ENCODE measurements at regions not wholly inside any gene's neighbourhood (a gene's known extent, or its start where the extent isn't known, plus 50 kb on each side); places are given as distances from the start of the nearest gene placed in this dataset.

- intact Hi-C loops (cut with micrococcal nuclease; ENCODE audit: unreplicated experiment) (no loop called here), in situ Hi-C loops (cut with HindIII; ENCODE audit: low pct_unique_long_range_greater_than_20kb, low sequenced_read_pairs) (no loop called here)
- no peaks in the 10 kb centered on the region for H3K4me1 ChIP-seq (ENCODE audit: control insufficient read depth, insufficient read depth, low read length)
- H3K27me3 ChIP-seq (ENCODE audit: control insufficient read depth, insufficient read depth, low read length), result no peaks in the 10 kb centered on the region
- DNase-seq (ENCODE audit: low read depth, low spot score), result no peak
- H3K9me3 ChIP-seq (ENCODE audit: control insufficient read depth, insufficient read depth, low read depth, low read length), result no peaks in the 10 kb centered on the region
- BruUV-seq (replicated peaks), result no TSS peak
- POLR2A ChIA-PET, result no interaction called here
- CTCF ChIA-PET, result no interaction called here
- ATAC-seq, result no peak
- H3K27ac ChIP-seq (ENCODE audit: low read length), result no peak overlapping the region
- no peak overlapping the region for H3K4me3 ChIP-seq (ENCODE audit: low read depth in 2 of 2, low read length in 2 of 2)
- TF ChIP-seq TCF7L2 (IDR thresholded peaks at IDR 0.05; ENCODE audit: low read depth, low read length) (no peak), SIN3A (IDR thresholded peaks at IDR 0.05; ENCODE audit: borderline replicate concordance, insufficient read depth, low read depth, low read length) (no peak), REST (IDR thresholded peaks at IDR 0.05; ENCODE audit: insufficient read depth in 1 of 2, low read depth in 2 of 2, low read length in 1 of 2) (no peak)
- H3K36me3 ChIP-seq (ENCODE audit: control insufficient read depth, insufficient read depth, low read length), result no peaks in the 10 kb centered on the region
Measured at GRCh38 chr6:95794749-95795148, 217.4 kb downstream of the MANEA start.

GRCh38 chr6:95795927-95796326, 218.6 kb downstream of the MANEA start:
- Histone ChIP-seq H3K36me3 (ENCODE audit: control insufficient read depth, insufficient read depth, low read length) (no peaks in the 10 kb centered on the region), H3K4me3 (ENCODE audit: low read depth in 2 of 2, low read length in 2 of 2) (no peak overlapping the region), H3K9me3 (ENCODE audit: control insufficient read depth, insufficient read depth, low read depth, low read length) (no peaks in the 10 kb centered on the region), H3K27me3 (ENCODE audit: control insufficient read depth, insufficient read depth, low read length) (no peaks in the 10 kb centered on the region), H3K27ac (ENCODE audit: low read length) (no peak overlapping the region), H3K4me1 (ENCODE audit: control insufficient read depth, insufficient read depth, low read length) (no peaks in the 10 kb centered on the region)
- no peak for ATAC-seq
- TF ChIP-seq SIN3A (IDR thresholded peaks at IDR 0.05; ENCODE audit: borderline replicate concordance, insufficient read depth, low read depth, low read length) (no peak), POLR2AphosphoS5 (IDR thresholded peaks at IDR 0.05; ENCODE audit: low read depth, low read length) (no peak), CTCF (IDR thresholded peaks at IDR 0.05) (no peak), TCF7L2 (IDR thresholded peaks at IDR 0.05; ENCODE audit: low read depth, low read length) (no peak), REST (IDR thresholded peaks at IDR 0.05; ENCODE audit: insufficient read depth in 1 of 2, low read depth in 2 of 2, low read length in 1 of 2) (no peak)
- intact Hi-C loops (cut with micrococcal nuclease; ENCODE audit: unreplicated experiment), result no loop called here
- no TSS peak for BruUV-seq (replicated peaks)
- in situ Hi-C loops (cut with HindIII; ENCODE audit: low pct_unique_long_range_greater_than_20kb, low sequenced_read_pairs), result no loop called here
- DNase-seq (ENCODE audit: low read depth, low spot score), result no peak
- POLR2A ChIA-PET, result no interaction called here
- CTCF ChIA-PET, result no interaction called here

Measured in Panc1 (cell line).